GM23248 (cell line): ENCODE measurements at regions not wholly inside any gene's neighbourhood (a gene's known extent, or its start where the extent isn't known, plus 50 kb on each side); places are given as distances from the start of the nearest gene placed in this dataset.

Experiments used
- EZH2 ChIP-seq: fragments of 200-600 bp; sonication (generic); IDR thresholded peaks from 2 replicates; pipeline ENCODE4 v1.6.1; 2018; ENCODE audit warnings: antibody characterized with exemption, mild to moderate bottlenecking; ENCODE audit not compliant: insufficient read depth, poor library complexity, severe bottlenecking
- EZH2phosphoT487 ChIP-seq: fragments of 200-600 bp; sonication (generic); IDR thresholded peaks from 2 replicates; pipeline ENCODE4 v1.6.1; 2018; ENCODE audit warnings: antibody characterized with exemption, moderate library complexity, mild to moderate bottlenecking, low read depth; ENCODE audit not compliant: insufficient read depth

DNA sequence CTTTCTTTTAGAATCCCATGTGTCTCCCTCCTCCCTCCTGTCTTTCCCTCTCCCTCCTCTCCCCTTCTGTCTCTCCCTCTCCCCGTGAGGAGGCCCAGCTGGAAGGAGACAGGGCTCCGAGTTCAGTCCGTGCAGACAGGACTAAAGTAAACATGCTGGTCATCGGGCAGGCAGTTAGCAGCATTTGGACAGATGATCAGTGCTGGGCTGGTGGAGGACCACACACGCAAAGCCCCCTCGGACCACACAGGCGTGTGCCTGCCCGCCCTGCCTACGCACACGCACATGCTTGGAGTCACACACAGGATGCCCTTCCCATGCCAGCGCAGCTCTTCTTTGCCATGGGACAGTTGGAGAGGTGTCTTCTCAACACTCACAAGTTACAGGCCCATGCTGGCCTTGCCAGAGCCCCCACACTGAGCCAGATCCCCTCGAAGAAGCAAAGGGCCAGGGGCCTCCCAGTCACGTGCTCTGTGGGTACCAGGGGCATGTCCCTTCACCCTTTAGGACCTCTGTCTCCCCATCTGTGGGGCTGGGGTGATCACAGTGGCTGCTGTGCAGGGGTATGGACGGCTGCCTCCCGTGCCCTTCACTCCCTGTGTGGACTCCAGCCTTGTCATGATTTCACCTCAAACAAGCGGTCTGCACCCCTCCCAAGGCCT lies 215.7 kb upstream of the FOXF1 start:
- no peak for TF ChIP-seq EZH2
- no peak for TF ChIP-seq EZH2phosphoT487
